ENCODE measurements at regions not wholly inside any gene's neighbourhood (a gene's known extent, or its start where the extent isn't known, plus 50 kb on each side); places are given as distances from the start of the nearest gene placed in this dataset.

- peak in 1 of 2 donors; percentile 58 for DNase-seq
- TF ChIP-seq EP300 (IDR thresholded peaks at IDR 0.05): no peak
- no peak for TF ChIP-seq POLR2AphosphoS5 (IDR thresholded peaks at IDR 0.05)
- TF ChIP-seq POLR2A (IDR thresholded peaks at IDR 0.05): no peak
- TF ChIP-seq, protein P1, sequence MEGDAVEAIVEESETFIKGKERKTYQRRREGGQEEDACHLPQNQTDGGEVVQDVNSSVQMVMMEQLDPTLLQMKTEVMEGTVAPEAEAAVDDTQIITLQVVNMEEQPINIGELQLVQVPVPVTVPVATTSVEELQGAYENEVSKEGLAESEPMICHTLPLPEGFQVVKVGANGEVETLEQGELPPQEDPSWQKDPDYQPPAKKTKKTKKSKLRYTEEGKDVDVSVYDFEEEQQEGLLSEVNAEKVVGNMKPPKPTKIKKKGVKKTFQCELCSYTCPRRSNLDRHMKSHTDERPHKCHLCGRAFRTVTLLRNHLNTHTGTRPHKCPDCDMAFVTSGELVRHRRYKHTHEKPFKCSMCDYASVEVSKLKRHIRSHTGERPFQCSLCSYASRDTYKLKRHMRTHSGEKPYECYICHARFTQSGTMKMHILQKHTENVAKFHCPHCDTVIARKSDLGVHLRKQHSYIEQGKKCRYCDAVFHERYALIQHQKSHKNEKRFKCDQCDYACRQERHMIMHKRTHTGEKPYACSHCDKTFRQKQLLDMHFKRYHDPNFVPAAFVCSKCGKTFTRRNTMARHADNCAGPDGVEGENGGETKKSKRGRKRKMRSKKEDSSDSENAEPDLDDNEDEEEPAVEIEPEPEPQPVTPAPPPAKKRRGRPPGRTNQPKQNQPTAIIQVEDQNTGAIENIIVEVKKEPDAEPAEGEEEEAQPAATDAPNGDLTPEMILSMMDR (IDR thresholded peaks at IDR 0.05): no peak
- Histone ChIP-seq H3K9me3 (no peaks in the 10 kb centered on the region), H3K4me3 (no peak overlapping the region), H3K4me1 (no peaks in the 10 kb centered on the region), H3K27me3 (no peaks in the 10 kb centered on the region), H3K27ac (no peak overlapping the region), H3K36me3 (no peaks in the 10 kb centered on the region)
- intact Hi-C loops (cut with DNase I; ENCODE audit: low total_unique reads): no loop called here
- WGBS, 5 donors: 34 to 51% (median 47%) methylated on average over 20 of the region's 20 CpGs
Observed at GRCh38 chr10:121043124-121043849, 192.1 kb downstream of the WDR11 start.

- TF ChIP-seq POLR2AphosphoS5 (IDR thresholded peaks at IDR 0.05) (no peak), EP300 (IDR thresholded peaks at IDR 0.05) (no peak), POLR2A (IDR thresholded peaks at IDR 0.05) (no peak)
- TF ChIP-seq, protein P1 (IDR thresholded peaks at IDR 0.05): no peak
- peaks cover 0 to 7% (median 3%) of the 10 kb centered on the region in 4 donors for H3K4me1 ChIP-seq
- no peaks in the 10 kb centered on the region for H3K36me3 ChIP-seq
- DNase-seq: no peak
- WGBS, 5 donors: 89 to 97% (median 93%) methylated on average over 3 of the region's 3 CpGs
- H3K4me3 ChIP-seq: no peak overlapping the region
- no peak overlapping the region for H3K27ac ChIP-seq
- intact Hi-C loops (cut with DNase I; ENCODE audit: low total_unique reads): no loop called here
- H3K27me3 ChIP-seq: no peaks in the 10 kb centered on the region
- H3K9me3 ChIP-seq: no peaks in the 10 kb centered on the region
Observed at GRCh38 chr10:121048749-121049148, 197.6 kb downstream of the WDR11 start.

DNA sequence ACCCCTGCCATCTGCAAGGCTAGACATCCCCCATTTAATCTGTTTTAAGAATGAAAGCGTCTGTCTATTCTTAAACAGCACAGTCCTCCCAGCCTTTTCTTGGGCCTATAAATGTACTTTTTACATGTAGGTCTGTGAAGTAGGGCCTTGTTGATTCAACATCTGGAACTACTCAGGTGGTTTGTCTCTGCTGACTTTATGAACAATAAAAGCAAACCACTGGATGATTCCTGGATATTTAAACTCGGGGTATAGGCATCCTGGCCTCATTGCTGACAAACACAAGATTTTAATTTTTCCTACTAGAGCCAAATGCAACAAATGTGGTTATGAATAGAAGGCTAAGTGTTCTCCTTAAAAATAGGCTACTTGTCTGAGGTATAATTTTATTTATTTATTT is 198.3 kb downstream of the WDR11 start:
- peaks cover 0 to 14% (median 9%) of the 10 kb centered on the region in 4 donors for H3K4me1 ChIP-seq
- H3K36me3 ChIP-seq: no peaks in the 10 kb centered on the region
- no peak overlapping the region for H3K27ac ChIP-seq
- no peak for TF ChIP-seq EP300 (IDR thresholded peaks at IDR 0.05)
- no peak for TF ChIP-seq POLR2A (IDR thresholded peaks at IDR 0.05)
- TF ChIP-seq, protein P1 (IDR thresholded peaks at IDR 0.05): no peak
- no peak for TF ChIP-seq POLR2AphosphoS5 (IDR thresholded peaks at IDR 0.05)
- intact Hi-C loops (cut with DNase I; ENCODE audit: low total_unique reads): no loop called here
- no peaks in the 10 kb centered on the region for H3K9me3 ChIP-seq
- 73 to 86% (median 79%) methylated on average over 2 of the region's 2 CpGs for WGBS, 5 donors
- no peak for DNase-seq
- no peaks in the 10 kb centered on the region for H3K27me3 ChIP-seq
- H3K4me3 ChIP-seq: no peak overlapping the region

DNA sequence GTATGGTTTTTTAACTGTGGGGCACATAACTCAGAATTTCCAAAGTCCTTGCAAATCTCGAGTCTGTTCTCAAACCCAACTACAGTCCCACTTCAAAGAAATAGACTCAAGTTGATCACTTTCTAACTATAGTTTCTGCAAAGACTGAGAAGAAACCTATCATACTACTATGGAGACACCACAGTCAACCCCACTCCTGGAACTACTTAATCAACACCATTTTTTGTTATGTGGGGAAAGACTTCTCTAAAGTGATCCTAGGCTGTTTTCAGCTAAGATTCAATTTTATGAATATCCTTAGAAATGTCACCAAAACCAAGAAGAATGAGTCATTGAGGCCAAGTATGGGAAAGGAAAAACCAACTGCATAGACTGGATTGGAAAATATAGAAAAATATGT is 198.8 kb downstream of the WDR11 start:
- Histone ChIP-seq H3K4me1 (peaks cover 0 to 16% (median 11%) of the 10 kb centered on the region in 4 donors), H3K9me3 (no peaks in the 10 kb centered on the region), H3K27ac (no peak overlapping the region), H3K27me3 (no peaks in the 10 kb centered on the region), H3K36me3 (no peaks in the 10 kb centered on the region), H3K4me3 (no peak overlapping the region)
- TF ChIP-seq POLR2A (IDR thresholded peaks at IDR 0.05) (no peak), POLR2AphosphoS5 (IDR thresholded peaks at IDR 0.05) (no peak), EP300 (IDR thresholded peaks at IDR 0.05) (no peak)
- TF ChIP-seq, protein P1 (IDR thresholded peaks at IDR 0.05): no peak
- intact Hi-C loops (cut with DNase I; ENCODE audit: low total_unique reads): no loop called here
- DNase-seq: no peak
- WGBS, 5 donors: 73 to 92% (median 88%) methylated on average over 1 of the region's 1 CpG

Measured in stomach (tissue), 8 donors.